SK-N-SH treated with all-trans-retinoic acid at 6 μM for 48 hours (cell line): ENCODE measurements at regions not wholly inside any gene's neighbourhood (a gene's known extent, or its start where the extent isn't known, plus 50 kb on each side); places are given as distances from the start of the nearest gene placed in this dataset.

Experiments used
- CREB5 ChIP-seq: fragments of 250-450 bp; sonication (Bioruptor Pico); IDR thresholded peaks from 2 replicates; pipeline ENCODE4 v1.5.1; 2020; ENCODE audit warnings: low read depth, mild to moderate bottlenecking, moderate library complexity
- GLIS3 ChIP-seq: fragments of 250-450 bp; sonication (Bioruptor Pico); IDR thresholded peaks from 2 replicates; pipeline ENCODE4 v1.5.0; 2020; ENCODE audit warnings: mild to moderate bottlenecking, moderate library complexity
- SNAI2 ChIP-seq: fragments of 250-450 bp; sonication (Bioruptor Pico); IDR thresholded peaks from 2 replicates; pipeline ENCODE4 v1.5.0; 2020; ENCODE audit warnings: mild to moderate bottlenecking, moderate library complexity
- ZNF70 ChIP-seq: fragments of 450-650 bp; formaldehyde crosslinking; IDR thresholded peaks from 2 replicates; pipeline ENCODE4 v1.5.0; 2020; ENCODE audit warnings: mild to moderate bottlenecking, moderate library complexity
- ZNF8 ChIP-seq: fragments of 450-650 bp; formaldehyde crosslinking; IDR thresholded peaks from 2 replicates; pipeline ENCODE4 v1.5.0; 2020; ENCODE audit warnings: mild to moderate bottlenecking, moderate library complexity

DNA sequence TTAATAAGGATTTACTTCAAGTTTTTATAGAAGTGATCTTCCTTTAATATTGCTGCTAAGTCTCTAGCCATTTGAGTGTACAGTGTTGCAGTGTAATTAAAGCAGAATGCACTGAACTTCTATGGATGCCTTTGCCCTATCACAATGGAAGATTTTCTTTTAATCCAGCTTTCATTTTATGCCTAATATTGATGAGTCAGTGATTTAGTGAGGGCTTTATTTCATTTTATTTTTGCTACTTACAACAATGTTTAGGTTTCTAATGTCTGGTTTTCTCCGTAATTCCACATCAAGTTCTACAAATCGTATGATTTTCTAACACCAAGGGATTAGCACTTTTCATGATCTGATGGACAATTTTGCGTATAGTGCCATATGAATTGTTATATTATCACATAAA is 504.1 kb downstream of the PCDH11X start:
- TF ChIP-seq ZNF70 (no peak), GLIS3 (CRISPR knock-in tag) (no peak), ZNF8 (CRISPR knock-in tag) (no peak), SNAI2 (CRISPR knock-in tag) (no peak), CREB5 (CRISPR knock-in tag) (no peak)
